Fibroblast of skin of right quadriceps (primary cell): ENCODE measurements at regions not wholly inside any gene's neighbourhood (a gene's known extent, or its start where the extent isn't known, plus 50 kb on each side); places are given as distances from the start of the nearest gene placed in this dataset.
"Not testable (repeated sequence)": the region's sequence is repeated elsewhere in the genome, so short reads cannot be mapped to it uniquely, and the experiment has no call there.

Experiments
- DNase-seq: peaks from one replicate; pipeline ENCODE4 v3.0.0-alpha.2; 2013

DNA sequence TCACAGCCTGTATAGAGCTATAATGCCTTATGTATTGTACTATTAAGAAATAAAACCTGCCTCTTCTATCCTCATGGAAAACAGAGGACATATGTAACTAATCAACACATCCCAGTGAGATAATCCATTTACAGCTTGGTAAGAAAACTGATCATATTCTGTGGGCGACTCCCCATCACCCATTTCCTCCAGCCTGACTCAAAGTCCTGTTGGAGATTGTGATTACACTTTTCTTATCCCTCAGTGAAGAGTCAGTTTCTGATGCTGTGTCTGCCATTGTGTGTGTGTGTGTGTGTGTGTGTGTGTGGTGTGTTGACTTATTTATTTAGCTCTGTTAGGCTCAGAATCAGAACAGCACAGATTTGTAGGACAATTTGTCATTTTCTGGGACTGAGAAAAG lies 212.8 kb downstream of the FGF9 start:
- no peak for DNase-seq

DNA sequence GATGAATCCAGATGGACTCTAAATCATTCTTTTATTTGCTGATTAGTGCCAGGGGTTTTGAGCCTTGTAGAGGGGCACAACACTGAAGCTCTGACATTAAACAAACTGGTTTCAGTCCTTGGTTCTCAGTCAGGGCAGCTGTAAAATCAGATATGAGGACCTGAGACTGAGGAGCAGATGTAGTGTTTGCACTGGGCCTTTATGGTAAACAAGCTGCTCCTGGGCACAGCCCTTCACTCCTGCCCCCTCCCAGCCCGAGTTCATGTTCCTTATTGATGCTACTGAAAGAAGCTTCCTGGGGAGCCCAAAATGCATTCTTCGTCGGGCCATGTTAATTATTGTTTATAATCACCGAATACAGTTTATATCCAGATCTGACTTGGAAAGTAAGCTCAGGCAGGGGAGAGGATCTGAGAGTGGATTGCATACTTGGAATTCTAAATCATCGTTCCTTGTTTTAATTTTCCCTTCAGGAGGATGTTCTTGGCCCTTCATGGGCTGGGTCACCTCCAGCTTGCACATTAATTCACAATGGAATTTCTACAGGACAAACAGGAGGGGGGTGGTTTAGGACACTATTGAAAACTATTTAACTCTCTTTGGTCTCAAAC lies 213.5 kb downstream of the FGF9 start:
- no peak for DNase-seq

DNA sequence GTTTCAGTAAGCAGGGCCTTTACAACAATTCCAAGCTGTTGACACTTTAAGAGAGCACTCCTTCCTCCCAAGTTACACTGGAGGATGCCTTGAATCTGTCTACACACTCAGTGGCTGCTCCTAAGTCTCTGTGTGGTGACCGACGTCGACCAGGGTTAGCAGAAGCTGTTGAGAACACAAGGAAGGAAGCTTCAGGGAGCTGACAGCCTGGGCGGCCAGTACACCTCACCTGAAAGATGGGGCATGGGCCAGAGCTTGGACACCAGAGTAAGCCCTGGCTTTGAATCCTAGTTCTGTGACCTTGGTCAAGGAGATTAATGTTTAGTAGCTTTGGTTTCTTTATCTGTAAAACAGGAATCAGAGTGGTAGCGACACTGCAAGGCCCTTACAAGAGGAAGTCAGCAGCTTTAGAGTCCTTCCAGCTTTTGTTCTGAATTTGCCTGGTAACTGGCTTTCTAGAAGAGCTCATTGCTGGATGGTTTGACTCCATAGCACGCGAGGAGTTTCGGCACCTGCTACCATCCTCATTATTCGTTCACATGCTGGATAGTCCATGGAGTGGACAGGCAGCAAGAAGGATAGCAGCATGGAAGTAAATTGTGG lies 214.2 kb downstream of the FGF9 start:
- DNase-seq, result no peak

DNA sequence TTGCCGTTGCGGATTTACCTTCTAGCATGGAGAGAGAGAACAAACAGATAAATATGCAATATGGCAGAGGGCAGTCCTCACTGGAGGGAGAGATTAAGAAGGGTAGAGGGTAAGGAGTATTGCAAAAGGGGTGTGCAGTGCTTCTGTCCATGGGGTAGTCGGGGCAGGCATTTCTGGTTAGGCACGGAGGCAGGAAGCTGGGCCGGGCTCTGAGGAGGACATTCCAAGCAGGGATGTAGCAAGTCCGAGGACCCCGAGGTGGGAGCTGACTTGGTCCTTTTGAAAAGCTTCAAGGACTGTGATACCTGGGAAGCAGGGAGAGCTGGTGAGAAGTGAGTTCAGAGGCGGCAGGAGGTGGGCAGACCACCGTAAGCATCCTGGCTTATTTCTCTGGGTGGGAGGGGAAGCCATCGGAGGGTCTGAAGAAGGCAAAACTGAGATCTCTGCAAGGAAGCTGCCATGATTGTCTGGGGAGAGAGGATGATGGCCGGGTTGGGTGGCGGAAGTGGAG lies 214.9 kb downstream of the FGF9 start:
- DNase-seq, result no peak

DNA sequence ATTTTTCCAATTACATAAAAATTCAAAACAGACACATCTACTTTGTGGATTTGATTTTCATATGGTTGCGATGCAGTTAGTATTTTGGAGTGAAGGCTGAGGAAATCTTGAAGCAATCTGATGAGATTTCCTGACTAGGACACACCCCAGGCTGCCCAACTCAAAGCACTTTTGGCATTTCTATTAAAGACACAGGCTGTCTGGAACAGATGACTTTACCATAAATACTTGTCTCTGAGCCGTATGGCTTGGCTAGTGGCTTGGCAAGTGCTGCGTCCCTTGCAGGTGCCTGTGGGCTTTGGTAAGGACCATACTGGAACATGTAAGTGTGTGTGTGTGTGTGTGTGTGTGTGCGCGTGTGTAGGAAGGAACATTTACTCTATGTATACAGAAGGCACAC lies 218.8 kb downstream of the FGF9 start:
- no peak for DNase-seq

DNA sequence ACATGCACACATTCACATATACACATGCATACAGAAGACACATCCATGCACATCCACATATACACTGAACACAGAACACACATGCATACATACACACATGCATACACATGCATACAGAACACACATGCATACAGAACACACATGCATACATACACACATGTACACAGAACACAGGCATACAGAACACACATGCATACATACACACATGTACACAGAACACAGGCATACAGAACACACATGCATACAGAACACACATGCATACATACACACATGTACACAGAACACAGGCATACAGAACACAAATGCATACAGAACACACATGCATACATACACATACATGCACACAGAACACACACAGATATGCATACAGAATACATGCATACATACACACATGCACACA lies 219.3 kb downstream of the FGF9 start:
- not testable (repeated sequence) for DNase-seq

DNA sequence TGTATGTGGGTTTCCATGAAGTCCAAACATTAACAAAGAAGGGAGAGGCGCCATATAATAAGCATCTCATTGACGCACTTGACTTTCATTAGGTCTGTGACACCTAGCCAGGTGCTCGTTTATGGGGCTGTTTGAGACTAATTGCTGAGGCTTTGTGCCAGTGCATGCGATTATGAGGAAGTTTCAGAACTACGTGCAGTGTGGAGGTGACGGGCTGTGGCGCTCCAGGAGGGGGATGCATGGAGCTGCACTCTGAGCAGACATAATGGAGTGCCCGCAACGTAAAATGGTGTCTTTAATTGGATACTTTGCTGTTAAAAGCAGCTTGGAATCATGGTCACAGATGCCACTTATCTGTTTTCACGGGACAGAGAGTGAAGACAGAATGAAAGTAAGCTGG lies 223.2 kb downstream of the FGF9 start:
- DNase-seq, result no peak

DNA sequence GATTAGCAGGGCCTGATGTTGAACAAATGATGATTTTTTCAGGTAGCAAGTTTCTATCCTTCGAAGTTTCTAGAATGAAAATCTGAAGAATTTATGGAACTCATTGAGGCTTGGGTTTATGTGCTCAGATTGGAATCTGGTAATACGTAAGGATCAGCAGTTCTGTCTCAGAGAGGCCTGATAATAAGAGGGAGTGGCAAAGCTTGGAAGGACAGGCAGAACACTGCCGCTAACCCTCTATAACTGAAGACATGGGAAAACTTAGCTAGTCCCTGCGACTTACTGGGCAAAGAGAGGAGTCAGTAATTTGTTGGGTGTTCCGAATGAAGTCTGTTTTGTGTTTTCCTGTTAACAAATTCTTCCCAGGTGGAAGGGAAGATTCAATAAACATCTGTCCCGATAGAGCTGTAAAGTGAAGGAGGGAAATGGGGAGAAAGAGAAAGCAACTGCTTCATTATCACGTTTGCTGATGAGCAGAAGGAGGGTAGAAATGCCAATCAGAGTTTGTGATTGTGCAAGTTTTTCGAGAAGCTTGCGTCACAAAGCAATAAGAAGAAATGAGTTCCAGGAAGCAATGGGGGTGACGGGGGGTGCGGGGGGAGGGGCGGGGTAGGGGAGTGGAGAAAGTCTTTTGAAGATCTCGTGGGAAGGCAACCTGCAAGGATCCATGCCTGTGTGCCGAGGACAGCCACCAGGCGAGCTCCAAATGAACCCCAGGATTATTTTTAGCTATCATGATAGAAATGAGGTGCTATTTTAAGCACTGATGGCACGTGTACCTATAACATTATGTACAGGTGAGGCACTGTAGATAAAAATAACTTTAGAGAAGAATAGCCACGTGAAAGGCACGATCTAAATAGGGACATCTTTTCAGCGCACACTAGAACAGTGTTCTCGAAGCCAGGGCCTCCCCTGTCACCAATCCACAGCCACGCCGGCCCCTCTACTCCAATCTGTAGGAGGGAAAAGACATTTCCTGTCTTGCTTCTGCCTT lies 224.1 kb downstream of the FGF9 start:
- no peak for DNase-seq

DNA sequence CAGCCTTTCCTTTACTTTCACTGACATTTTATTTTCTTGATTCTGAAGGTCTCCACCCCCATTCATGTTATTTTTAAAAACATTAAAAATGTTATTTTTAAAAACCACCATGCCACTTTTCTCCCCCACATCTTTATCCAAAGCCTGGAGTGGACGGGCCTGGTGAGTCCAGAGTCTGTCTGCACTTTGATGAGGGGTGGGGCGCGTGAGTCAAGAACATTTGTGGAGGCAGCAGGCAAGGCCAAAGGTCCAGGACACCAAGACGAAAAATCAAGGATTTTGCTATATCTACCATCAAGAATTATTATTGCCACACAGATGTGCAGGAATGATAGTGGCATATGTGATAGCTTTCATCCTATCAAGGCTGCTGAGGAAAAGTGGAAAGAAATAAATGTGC lies 224.9 kb downstream of the FGF9 start:
- no peak for DNase-seq

DNA sequence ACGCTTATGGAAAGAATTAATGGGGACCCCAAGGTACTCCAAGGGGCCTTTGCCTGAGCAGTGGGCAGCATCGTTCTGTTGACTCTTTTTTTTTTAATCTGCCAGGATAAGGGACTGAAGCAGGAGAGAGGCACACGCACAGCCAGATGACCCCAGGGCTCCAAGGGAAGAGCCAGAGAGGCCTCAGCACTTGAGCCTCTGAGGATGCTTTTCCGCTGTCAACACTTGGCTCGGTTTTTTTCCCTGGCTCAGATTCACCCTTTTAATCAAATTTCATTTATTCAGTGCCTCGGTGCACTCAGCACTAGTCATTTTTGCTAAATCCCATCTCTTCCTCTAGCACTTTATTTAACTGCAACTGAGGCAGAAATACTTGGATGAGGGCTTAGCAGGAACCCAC lies 226.3 kb downstream of the FGF9 start:
- no peak for DNase-seq

DNA sequence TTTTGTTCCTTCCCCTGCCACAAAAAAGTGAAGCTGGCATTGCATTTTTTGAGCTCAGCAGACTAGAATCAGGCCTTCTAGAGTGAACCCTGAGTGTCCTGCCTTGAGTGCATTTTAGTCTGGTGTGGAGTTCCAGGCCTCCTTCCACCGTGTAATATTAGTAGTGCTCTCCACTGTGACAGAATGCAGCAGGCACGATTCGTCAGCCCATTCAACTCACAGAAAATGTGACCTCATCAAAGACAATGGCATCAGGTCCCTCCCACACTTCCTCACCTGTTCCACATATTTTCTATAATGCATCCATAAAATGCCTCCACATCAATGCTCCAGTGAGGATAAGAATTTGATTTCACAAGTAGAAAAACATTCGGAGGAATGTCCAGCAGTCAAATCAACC lies 227.6 kb downstream of the FGF9 start:
- no peak for DNase-seq

DNA sequence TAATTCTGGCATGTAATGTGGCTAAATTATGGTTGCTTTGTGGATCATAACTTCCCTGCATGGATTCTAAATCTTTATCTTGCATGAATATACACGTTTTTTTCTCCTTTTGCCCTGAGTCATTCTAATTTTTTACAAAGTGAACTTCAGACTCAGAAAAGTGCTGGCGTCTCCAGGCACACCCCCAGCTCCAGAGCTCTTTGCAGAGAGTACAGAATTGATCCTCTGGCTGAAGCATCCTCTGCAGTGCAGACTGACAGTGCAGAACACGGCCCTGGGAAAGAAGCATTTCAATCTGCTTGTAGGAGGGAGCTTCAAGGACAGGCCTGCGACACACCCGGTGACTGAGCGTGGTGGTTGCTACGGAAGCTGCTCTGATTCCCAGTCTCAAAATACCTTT lies 228.1 kb downstream of the FGF9 start:
- DNase-seq, result no peak

DNA sequence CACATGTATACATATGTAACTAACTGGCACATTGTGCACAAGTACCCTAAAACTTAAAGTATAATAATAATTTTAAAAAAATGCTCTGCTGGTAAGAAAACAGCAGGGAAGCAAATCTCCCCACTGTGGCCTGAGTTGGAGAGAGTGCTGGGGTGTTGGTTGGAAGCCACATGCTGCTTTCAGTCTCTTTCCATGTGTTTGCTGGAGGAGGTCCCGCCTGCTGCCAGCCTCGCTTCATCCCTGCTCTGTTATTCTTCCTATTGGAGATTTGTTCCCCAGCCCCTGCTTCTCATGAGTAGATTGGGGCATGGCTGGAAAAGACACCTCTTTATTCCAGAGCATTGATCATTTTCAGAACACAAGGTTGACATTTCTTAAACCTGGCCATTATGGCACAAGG lies 230.5 kb downstream of the FGF9 start:
- DNase-seq, result no peak

DNA sequence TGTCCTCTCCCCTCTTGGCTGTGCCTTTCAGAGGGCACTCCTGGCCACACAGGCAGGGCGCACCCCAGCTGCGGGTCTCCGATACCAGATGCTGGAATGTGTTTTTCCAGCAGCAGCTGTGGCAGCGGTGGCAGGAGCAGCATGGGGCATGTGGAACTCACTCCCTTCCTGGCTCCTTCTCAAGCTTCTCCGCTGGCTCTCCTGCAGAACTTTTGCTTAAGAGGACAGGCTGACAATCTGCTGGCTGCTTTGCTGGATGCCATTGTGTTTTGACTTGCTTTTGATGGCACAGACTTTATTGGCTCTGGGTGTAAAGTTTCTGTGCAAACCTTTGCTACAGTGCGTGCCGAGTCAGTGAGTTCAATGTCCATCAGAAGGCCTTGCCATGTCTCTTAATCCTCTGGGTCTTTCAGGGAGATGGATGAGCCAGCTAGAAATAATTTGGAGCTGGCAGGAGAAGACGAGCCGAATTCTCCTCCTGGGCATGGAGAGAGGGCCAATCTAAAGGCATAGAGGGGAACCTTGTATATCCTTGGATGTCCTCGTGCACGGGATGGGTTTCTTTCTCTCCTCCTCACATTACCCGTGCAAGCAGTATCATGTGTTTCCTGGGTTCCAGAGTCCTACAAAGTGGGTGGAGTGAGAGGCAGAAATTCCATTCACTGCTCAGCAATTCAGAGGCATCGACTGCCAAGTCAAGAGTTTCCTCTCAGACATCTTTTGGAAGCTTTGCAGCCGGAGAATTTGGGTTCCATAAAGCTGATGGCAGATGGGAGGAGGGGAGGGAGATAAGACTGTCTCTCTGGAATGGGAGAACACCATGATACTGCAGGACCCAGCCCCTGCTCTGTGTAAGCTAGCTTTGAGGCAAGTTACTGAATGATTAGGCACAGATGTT lies 231.2 kb downstream of the FGF9 start:
- DNase-seq, result no peak

DNA sequence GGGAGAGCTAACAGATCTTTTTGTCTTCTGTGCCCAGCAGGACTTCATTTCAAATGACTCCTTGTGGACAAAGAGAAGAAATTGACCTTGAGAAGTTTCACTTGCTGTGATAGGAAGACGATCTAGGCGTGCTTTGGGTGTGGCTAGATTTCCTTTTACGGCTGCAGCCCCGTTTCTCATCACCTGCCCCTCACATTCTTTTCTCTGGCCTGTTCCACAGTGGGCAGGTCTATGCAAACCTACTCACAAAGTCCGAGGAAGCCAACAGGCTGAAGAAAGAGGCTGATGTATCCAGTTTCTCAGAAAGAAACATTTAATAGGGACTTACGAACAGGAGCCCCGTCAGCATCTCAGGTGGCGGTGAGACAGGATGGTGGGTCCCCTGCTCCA lies 231.8 kb downstream of the FGF9 start:
- no peak for DNase-seq

DNA sequence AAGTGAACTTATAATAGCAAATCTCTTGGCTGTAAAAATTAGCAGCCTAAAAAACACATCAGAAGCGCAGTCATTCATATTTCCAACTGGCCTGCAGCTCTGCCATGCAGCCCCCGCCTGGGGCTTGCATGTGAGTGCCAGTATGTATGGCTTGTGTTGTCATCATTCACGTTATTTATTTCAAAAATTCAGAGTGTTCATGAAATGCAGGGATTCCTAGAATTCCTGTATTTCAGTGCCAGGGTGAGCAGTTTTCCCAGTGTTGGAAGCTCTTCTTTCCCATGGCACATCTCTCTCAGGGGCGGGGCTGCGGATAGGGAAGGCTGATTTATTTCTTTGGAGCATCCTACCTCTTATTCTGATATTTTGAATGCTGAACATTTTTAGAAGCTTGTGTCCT lies 234.6 kb downstream of the FGF9 start:
- no peak for DNase-seq

DNA sequence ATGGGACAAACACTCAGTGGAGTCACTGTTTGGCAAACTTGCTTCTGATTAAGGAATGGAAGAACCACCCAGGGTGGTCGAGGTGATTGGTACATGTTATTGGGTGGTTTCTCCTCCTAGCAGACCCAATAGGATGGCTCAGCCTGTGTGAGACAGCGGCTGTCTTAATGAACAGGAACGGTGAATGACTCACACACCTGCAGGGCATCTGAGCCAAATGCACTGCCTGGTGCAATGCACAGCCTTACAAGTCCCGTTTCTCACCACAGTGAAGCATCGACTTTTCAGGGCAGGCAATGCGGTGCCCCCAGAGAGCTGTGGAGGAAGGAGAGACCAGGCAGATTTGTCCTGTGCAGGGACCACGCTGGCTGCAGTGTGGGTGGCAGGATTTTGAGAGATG lies 238.5 kb downstream of the FGF9 start:
- no peak for DNase-seq

DNA sequence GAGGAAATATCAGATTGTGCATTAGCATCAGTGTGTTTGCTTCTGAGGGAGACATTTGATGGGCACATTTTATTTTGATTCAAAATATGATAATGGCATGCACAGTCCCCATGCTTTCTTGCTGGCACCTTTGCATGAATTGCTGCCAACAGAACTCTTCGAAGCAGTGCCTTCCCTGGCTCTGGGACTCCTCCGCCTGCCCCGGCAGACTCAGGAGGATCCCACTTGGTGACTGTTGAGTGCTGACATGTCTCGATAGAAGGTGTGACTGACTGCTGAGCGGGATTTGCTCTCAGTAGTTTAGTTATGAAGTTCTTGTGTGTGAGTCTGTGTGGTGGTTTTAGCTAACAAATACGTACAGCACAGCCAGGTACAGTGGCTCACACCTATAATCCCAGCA lies 239.7 kb downstream of the FGF9 start:
- DNase-seq, result no peak

DNA sequence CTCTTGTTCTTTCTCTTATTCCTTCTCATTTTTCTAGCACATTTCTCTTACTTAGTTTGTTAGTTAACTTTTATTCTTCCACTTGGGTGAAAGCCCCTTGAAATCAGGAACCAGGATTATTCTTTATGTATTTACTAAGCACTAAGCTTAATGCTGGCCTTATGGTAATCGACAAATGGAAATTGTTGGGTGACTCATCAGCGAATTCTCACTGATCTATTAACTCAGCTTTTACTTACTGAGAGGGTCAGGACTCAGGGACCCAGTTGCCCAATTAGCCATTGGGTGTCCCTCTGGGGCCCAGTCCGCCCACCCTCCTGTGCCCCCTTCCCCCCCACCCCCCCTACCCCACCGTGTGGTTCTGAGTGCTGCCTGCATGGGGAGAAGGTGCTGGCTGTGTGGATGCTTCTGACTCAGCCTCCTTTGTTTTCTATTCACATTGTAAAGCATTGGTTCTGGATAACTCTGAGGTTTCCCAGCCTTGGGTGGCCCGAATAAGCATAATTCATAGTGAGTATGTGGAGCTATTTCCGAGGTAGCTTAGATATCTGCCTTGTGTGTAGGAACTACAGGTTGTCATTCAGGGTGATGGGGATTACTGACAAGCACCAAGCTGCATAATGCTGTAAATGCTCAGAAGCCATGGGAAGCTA lies 240.9 kb downstream of the FGF9 start:
- DNase-seq, result no peak

DNA sequence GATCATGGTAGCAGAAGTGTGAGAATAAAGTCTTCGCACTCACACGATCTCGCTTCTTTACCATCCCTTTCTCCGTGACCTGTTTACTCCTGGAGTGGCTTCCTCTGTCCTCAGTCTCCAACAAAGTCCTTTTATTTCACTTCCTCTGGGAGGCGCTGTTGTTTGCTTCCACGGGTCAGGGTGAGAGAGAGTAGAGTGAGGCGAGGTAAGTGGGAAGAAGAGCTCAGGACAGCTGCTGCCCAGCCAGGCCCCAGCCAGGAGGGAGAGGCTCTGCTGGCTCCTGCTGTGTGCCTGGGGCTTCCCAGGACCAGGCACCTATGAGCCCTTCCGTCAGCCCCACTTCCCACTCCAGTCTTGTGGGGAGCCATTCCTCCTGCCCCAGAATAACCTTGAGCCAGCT lies 242.1 kb downstream of the FGF9 start:
- no peak for DNase-seq

DNA sequence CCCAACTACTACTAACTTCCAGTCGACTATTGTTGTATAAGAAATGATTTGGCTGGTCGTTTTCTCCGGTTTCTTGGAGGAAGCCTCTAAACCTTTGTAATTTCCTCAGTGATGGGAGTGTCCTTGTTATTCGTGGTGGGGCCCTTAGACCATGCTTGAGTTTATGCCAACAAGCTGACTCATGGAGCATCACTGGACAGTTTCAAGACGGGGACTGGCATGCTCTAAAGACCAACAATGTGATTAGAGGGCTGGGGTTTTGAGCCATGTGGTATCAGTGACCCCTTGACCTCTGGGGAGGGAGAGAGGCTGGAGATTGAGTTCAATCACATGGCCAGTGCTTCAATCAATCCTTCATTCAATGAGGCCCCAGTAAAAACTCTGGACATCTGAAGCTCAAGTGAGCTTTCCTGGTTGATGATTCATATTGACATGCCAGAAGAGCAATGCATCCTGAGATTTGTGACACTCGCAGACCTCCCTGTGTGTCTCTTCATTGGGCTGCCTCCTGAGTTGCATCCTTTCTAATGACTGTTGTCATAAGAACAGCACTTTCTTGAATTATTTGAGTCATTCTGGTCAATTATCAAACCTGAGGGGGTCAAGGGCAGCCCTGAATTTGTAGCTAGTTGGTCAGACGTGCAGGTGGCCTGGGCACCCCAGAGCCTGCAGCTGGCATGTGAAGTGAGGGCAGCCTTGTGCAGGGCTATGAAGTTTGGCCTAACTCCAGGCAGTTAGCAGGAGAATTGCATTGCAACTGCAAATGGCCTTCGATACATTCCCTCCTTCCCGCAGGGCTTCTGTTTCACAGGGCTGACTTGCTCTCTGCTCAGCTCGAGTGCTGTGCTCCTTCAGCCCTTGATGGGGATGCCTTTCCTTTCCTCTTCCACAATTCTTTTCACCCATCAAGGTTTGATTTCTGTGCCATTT lies 246.5 kb downstream of the FGF9 start:
- DNase-seq, result no peak
